OCI-LY1 (cell line): ENCODE measurements at regions not wholly inside any gene's neighbourhood (a gene's known extent, or its start where the extent isn't known, plus 50 kb on each side); places are given as distances from the start of the nearest gene placed in this dataset.

Experiments
- H2AFZ ChIP-seq: fragments of 200-600 bp; sonication (generic), shearing (Covaris generic); 2 replicates; pipeline ENCODE4 v1.6.0; 2014; ENCODE audit warnings: antibody characterized with exemption, mild to moderate bottlenecking, low read length
- H3F3A ChIP-seq: fragments of 200-600 bp; sonication (generic), shearing (Covaris generic); 2 replicates; pipeline ENCODE4 v1.6.0; 2014; ENCODE audit warnings: mild to moderate bottlenecking, antibody characterized with exemption, low read length, moderate library complexity; ENCODE audit not compliant: insufficient read depth
- H3K27ac ChIP-seq: fragments of 200-600 bp; sonication (generic); 2 replicates; pipeline ENCODE4 v1.5.1; 2014; ENCODE audit warnings: low read length, mixed run types, mild to moderate bottlenecking, low read depth; ENCODE audit not compliant: poor library complexity, severe bottlenecking
- H3K27me3 ChIP-seq: fragments of 200-600 bp; sonication (generic); 2 replicates; pipeline ENCODE4 v1.6.0; 2014; ENCODE audit warnings: antibody characterized with exemption, mild to moderate bottlenecking, low read length, moderate library complexity; ENCODE audit not compliant: insufficient read depth
- H3K36me3 ChIP-seq: fragments of 200-600 bp; sonication (generic); 2 replicates; pipeline ENCODE4 v1.6.1; 2014; ENCODE audit warnings: mild to moderate bottlenecking, antibody characterized with exemption, low read length, moderate library complexity, mixed read lengths; ENCODE audit not compliant: insufficient read depth
- H3K4me1 ChIP-seq: fragments of 200-600 bp; sonication (generic); 2 replicates; pipeline ENCODE4 v1.5.1; 2014; ENCODE audit warnings: mild to moderate bottlenecking, low read length, moderate library complexity; ENCODE audit not compliant: insufficient read depth, severe bottlenecking
- H3K4me2 ChIP-seq: fragments of 200-600 bp; sonication (generic), shearing (Covaris generic); 2 replicates; pipeline ENCODE4 v1.6.1; 2014; ENCODE audit warnings: low read length
- H3K4me3 ChIP-seq: fragments of 200-600 bp; sonication (generic); 2 replicates; pipeline ENCODE4 v1.5.1; 2014; ENCODE audit warnings: low read length, low read depth, mild to moderate bottlenecking, mixed read lengths; ENCODE audit not compliant: poor library complexity, severe bottlenecking
- H3K79me2 ChIP-seq: fragments of 200-600 bp; shearing (Covaris generic); 2 replicates; pipeline ENCODE4 v1.6.1; 2016; ENCODE audit warnings: mixed run types, low read length, mixed read lengths; ENCODE audit not compliant: insufficient read depth
- H3K9ac ChIP-seq: fragments of 200-600 bp; sonication (generic), shearing (Covaris generic); 2 replicates; pipeline ENCODE4 v1.6.1; 2014; ENCODE audit warnings: mild to moderate bottlenecking, low read length, mixed read lengths
- H3K9me2 ChIP-seq: fragments of 200-600 bp; sonication (generic), shearing (Covaris generic); 2 replicates; pipeline ENCODE4 v1.6.1; 2014; ENCODE audit warnings: low read depth, mild to moderate bottlenecking, low read length, mixed read lengths
- H3K9me3 ChIP-seq: fragments of 200-600 bp; shearing (Covaris generic); 2 replicates; pipeline ENCODE4 v1.6.1; 2014; ENCODE audit warnings: low read length, mixed read lengths
- H4K20me1 ChIP-seq: fragments of 200-600 bp; sonication (generic), shearing (Covaris generic); 2 replicates; pipeline ENCODE4 v1.6.0; 2016; ENCODE audit warnings: mild to moderate bottlenecking, low read length; ENCODE audit not compliant: insufficient read depth
- EZH2 ChIP-seq: fragments of 200-600 bp; sonication (generic), shearing (Covaris generic); IDR thresholded peaks from 2 replicates; pipeline ENCODE4 v1.8.0; 2017; ENCODE audit warnings: borderline replicate concordance, mixed run types, mild to moderate bottlenecking, antibody characterized with exemption, low read length, moderate library complexity, mixed read lengths
- TF ChIP-seq, protein P1 (sequence below): fragments of 200-600 bp; sonication (generic), shearing (Covaris generic); IDR thresholded peaks from 2 replicates; pipeline ENCODE4 v1.5.1; 2017; ENCODE audit warnings: mild to moderate bottlenecking, antibody characterized with exemption, low read length, moderate library complexity, mixed read lengths

DNA sequence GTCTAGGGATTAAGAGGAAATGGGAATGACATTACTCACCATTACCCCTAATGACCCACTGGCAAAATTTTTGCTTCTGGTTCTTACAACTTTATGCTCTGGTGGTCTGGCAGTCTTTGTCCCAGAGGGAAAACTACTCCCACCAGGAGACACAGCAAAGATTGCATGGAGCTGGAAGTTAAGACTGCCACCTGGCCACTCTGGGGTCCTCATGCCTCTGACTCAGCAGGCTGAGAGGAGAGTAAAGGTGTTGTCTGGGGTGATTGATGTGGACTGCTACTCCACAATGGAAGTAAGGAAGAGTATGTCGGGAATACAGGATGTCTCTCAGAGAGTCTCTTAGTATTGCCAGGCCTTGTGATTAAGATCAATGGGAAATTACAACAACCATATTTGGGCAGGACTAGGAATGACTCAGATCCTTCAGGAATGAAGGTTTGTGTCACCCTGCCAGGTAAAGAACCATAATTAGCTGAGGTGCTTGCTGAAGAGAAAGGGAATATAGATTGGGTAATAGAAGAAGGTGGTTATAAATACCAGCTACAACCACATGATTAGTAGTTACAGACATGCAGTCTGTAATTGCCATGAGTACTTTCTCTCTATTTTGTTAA lies 215.5 kb downstream of the GPAT3 start:
- no peak overlapping the region for H3K27ac ChIP-seq

DNA sequence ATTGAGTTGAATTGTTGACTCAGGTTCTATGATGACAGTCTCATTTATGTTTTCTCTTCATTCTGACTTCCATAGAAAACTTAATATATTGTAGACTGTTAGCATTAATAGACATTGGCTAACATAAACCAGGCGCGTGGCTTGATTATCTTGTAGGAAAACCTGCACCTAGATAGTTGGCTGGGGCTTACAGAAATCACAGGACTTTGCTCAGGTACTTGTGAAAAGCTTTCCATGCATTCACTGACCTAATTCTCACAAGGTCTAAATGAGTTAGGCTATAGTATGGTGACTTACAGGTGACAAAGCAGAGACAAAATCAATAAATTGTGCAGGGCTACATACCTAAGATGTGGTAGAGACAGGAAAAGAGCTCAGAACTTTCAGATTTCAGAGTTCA lies 212.8 kb downstream of the GPAT3 start:
- no peaks in the 10 kb centered on the region for H3F3A ChIP-seq
- no peak overlapping the region for H3K9ac ChIP-seq
- no peak overlapping the region for H3K4me3 ChIP-seq
- H3K9me3 ChIP-seq = no peaks in the 10 kb centered on the region
- H3K27ac ChIP-seq = no peak overlapping the region
- H3K27me3 ChIP-seq = no peaks in the 10 kb centered on the region
- TF ChIP-seq, protein P1, sequence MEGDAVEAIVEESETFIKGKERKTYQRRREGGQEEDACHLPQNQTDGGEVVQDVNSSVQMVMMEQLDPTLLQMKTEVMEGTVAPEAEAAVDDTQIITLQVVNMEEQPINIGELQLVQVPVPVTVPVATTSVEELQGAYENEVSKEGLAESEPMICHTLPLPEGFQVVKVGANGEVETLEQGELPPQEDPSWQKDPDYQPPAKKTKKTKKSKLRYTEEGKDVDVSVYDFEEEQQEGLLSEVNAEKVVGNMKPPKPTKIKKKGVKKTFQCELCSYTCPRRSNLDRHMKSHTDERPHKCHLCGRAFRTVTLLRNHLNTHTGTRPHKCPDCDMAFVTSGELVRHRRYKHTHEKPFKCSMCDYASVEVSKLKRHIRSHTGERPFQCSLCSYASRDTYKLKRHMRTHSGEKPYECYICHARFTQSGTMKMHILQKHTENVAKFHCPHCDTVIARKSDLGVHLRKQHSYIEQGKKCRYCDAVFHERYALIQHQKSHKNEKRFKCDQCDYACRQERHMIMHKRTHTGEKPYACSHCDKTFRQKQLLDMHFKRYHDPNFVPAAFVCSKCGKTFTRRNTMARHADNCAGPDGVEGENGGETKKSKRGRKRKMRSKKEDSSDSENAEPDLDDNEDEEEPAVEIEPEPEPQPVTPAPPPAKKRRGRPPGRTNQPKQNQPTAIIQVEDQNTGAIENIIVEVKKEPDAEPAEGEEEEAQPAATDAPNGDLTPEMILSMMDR = no peak
- no peak for TF ChIP-seq EZH2
- no peaks in the 10 kb centered on the region for H3K9me2 ChIP-seq
- H4K20me1 ChIP-seq = no peaks in the 10 kb centered on the region
- no peak overlapping the region for H2AFZ ChIP-seq
- H3K79me2 ChIP-seq = no peaks in the 10 kb centered on the region
- no peaks in the 10 kb centered on the region for H3K36me3 ChIP-seq
- H3K4me2 ChIP-seq = no peak overlapping the region
- H3K4me1 ChIP-seq = no peaks in the 10 kb centered on the region

More for the DNA sequence above, 215.5 kb downstream of the GPAT3 start:
- Histone ChIP-seq H3K4me3 (no peak overlapping the region), H4K20me1 (no peaks in the 10 kb centered on the region), H3K9me2 (no peaks in the 10 kb centered on the region), H3K9ac (no peak overlapping the region), H2AFZ (no peak overlapping the region), H3K4me1 (no peaks in the 10 kb centered on the region), H3K9me3 (no peaks in the 10 kb centered on the region), H3K79me2 (no peaks in the 10 kb centered on the region), H3K27me3 (no peaks in the 10 kb centered on the region), H3K4me2 (no peak overlapping the region), H3K36me3 (no peaks in the 10 kb centered on the region), H3F3A (no peaks in the 10 kb centered on the region)
- TF ChIP-seq EZH2 = no peak
- TF ChIP-seq, protein P1 = no peak

DNA sequence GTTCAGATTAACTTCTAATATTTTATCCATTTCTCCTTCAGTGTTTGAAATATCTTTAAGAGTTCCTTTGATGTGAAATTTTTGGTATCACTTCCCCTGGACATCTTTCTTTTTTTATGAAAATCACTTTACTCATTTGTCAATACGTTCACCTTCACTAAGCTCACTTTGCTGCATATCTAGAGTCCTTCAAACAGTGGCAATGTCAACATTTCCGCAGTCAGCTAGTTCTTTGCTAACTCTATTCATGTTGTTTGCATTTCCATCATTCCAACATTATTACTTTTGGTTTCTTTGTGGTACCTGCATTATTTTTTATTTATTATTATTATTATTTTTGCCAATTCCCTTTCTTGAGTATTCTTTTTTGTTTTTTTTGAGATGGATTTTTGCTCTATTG lies 203.0 kb downstream of the GPAT3 start:
- no peak overlapping the region for H3K27ac ChIP-seq
- H3K4me1 ChIP-seq = no peaks in the 10 kb centered on the region
- H3K9ac ChIP-seq = no peak overlapping the region
- H3F3A ChIP-seq = no peaks in the 10 kb centered on the region
- H3K9me3 ChIP-seq = no peaks in the 10 kb centered on the region
- H2AFZ ChIP-seq = no peak overlapping the region
- no peak for TF ChIP-seq EZH2
- TF ChIP-seq, protein P1 = no peak
- H3K4me2 ChIP-seq = no peak overlapping the region
- H3K36me3 ChIP-seq = no peaks in the 10 kb centered on the region
- H3K79me2 ChIP-seq = no peaks in the 10 kb centered on the region
- no peak overlapping the region for H3K4me3 ChIP-seq
- H3K27me3 ChIP-seq = no peaks in the 10 kb centered on the region
- H4K20me1 ChIP-seq = no peaks in the 10 kb centered on the region
- H3K9me2 ChIP-seq = no peaks in the 10 kb centered on the region
